ENCODE measurements at regions not wholly inside any gene's neighbourhood (a gene's known extent, or its start where the extent isn't known, plus 50 kb on each side); places are given as distances from the start of the nearest gene placed in this dataset.

DNA sequence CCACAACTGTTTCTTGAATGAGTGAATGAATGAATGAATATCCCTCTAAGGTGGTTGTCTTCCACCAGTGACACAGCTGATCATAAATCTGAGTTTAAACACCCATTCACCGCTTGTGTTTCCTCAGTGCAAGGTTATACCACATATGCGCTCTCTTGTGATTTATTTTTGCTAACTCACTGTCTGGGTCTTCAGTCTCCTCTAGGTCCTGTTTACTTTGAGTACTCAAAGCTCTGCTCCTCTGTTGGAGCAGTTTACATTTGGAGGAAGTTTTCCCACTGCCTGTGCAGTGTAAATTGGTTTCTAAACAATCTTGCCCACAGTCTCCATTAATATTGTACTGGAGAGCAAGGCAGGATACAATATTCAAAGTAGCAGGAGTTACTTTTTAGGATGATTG, 212.6 kb upstream of the JADE1 start:
- H3K36me3 ChIP-seq (ENCODE audit: insufficient read depth, low read length), result no peaks in the 10 kb centered on the region
- H3K9me3 ChIP-seq (ENCODE audit: low read depth, low read length), result no peaks in the 10 kb centered on the region
- no peak for DNase-seq (ENCODE audit: low read depth, low spot score)
- no peak overlapping the region for H3K4me3 ChIP-seq
- no peak overlapping the region for H3K9ac ChIP-seq (ENCODE audit: insufficient read length)
- no peak for TF ChIP-seq EZH2 (IDR thresholded peaks at IDR 0.05)
- TF ChIP-seq FOXP2 (optimal IDR thresholded peaks at IDR 0.05; ENCODE audit: control extremely low read depth, extremely low read length, insufficient read depth), result no peak
- TF ChIP-seq POLR2AphosphoS5 (IDR thresholded peaks at IDR 0.05; ENCODE audit: borderline replicate concordance, low read depth, low read length), result no peak
- H3K27ac ChIP-seq, result no peak overlapping the region

DNA sequence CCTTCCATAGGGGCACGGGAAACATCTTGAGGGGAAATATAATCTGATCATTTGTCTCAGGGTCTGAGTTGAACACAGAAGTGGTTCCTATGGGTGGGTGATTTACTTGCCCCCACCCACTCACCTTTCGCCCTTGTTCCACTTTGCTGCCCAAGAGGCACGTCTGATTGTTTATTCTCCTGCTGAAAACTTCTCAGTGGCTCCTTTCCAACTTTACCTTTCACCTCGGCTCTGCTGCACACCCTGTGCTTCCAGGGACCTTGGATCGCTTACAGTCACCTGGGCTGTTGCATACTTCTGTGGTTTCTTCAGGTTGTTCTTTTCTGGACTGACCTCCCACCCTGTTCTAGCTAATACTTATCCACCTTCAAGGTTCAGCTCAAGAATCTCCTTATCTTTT, 213.4 kb upstream of the JADE1 start:
- DNase-seq (ENCODE audit: low read depth, low spot score), result no peak
- no peak overlapping the region for H3K27ac ChIP-seq
- H3K36me3 ChIP-seq (ENCODE audit: insufficient read depth, low read length), result no peaks in the 10 kb centered on the region
- no peak overlapping the region for H3K4me3 ChIP-seq
- no peak for TF ChIP-seq FOXP2 (optimal IDR thresholded peaks at IDR 0.05; ENCODE audit: control extremely low read depth, extremely low read length, insufficient read depth)
- TF ChIP-seq EZH2 (IDR thresholded peaks at IDR 0.05), result no peak
- no peak for TF ChIP-seq POLR2AphosphoS5 (IDR thresholded peaks at IDR 0.05; ENCODE audit: borderline replicate concordance, low read depth, low read length)
- no peak overlapping the region for H3K9ac ChIP-seq (ENCODE audit: insufficient read length)
- no peaks in the 10 kb centered on the region for H3K9me3 ChIP-seq (ENCODE audit: low read depth, low read length)

DNA sequence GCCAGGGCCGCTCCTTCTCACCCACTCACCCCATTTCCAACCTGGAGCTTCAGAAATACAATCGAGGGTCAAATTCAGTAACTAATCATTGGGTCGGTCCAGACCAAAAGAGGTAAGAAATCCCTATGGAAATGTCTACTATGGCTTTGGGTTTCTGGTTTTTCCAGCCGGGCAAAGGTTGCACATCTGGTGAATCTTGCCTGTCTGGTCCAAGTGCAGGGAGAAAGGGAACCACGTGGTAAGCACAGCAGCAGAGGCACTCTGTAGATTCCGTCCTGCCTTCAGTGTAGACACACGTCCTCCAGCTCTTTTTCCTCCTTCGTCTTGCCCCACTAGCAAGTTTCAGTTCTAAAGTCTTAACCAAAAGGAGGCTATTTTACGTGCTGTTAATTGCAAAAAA, 218.0 kb upstream of the JADE1 start:
- no peak for DNase-seq (ENCODE audit: low read depth, low spot score)
- Histone ChIP-seq H3K27ac (no peak overlapping the region), H3K36me3 (ENCODE audit: insufficient read depth, low read length) (no peaks in the 10 kb centered on the region), H3K9ac (ENCODE audit: insufficient read length) (no peak overlapping the region), H3K4me3 (no peak overlapping the region), H3K9me3 (ENCODE audit: low read depth, low read length) (no peaks in the 10 kb centered on the region)
- no peak for TF ChIP-seq EZH2 (IDR thresholded peaks at IDR 0.05)

DNA sequence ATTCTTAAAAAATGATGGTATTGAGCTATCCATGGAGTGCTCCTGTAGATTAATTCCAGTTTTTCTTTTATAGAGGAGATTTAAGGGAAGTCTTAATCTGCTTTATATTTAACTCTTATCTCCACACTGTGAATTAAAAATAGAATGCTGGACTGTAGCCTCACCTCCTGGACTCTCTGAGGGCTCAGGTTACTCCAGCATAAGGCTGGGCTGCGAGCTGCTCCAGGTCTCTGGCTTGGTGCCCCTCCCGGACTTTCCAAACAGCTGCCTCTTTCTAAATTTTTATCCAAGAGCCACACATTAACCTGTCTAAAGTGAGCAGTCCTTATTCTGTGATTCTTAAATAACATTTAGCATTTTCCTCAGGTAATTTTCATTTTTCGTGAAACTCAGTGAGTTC, 218.7 kb upstream of the JADE1 start:
- TF ChIP-seq FOXP2 (optimal IDR thresholded peaks at IDR 0.05; ENCODE audit: control extremely low read depth, extremely low read length, insufficient read depth) (no peak), POLR2AphosphoS5 (IDR thresholded peaks at IDR 0.05; ENCODE audit: borderline replicate concordance, low read depth, low read length) (no peak), EZH2 (IDR thresholded peaks at IDR 0.05) (no peak)
- Histone ChIP-seq H3K9me3 (ENCODE audit: low read depth, low read length) (no peaks in the 10 kb centered on the region), H3K36me3 (ENCODE audit: insufficient read depth, low read length) (no peaks in the 10 kb centered on the region), H3K4me3 (peak overlapping the region; percentile 28; the same call in 1 of the 2 replicates), H3K9ac (ENCODE audit: insufficient read length) (no peak overlapping the region), H3K27ac (no peak overlapping the region)
- no peak for DNase-seq (ENCODE audit: low read depth, low spot score)

DNA sequence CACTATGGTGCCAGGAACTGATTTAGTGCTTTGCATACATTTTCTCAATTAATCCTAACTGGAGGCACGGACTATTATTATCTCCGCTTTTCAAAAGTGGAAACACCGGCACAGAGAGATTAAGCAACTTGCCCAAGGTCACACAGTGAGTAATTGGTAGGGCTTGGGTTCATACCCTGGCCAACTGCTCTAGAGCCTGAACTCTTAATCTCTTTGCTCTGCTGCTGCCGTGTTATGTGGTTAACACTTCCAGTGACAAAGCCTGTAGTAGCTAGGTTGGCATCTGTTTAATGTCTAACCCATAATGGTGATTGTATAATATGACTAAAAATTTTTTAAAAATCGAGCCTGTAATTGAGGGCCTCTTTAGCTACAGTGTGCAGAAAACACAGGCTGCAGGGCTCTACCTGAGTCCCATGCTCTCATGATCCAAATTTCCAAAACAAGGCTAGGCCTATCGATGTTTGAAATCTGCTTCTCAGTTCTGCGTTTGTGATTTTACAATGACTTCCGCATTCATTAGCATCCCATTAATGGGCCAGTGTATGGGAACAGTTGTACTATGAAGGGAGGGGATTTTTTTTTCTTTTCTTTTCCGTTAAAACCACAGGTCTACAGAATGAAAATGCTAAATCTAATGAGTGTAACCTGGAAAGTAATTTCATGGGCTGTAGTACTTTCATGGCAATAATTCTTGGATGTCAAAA, 219.3 kb upstream of the JADE1 start:
- H3K9me3 ChIP-seq (ENCODE audit: low read depth, low read length), result no peaks in the 10 kb centered on the region
- H3K4me3 ChIP-seq, result peak overlapping the region; percentile 28; the same call in 1 of the 2 replicates
- peak; percentile 24 for DNase-seq (ENCODE audit: low read depth, low spot score)
- H3K36me3 ChIP-seq (ENCODE audit: insufficient read depth, low read length), result no peaks in the 10 kb centered on the region
- no peak overlapping the region for H3K27ac ChIP-seq
- H3K9ac ChIP-seq (ENCODE audit: insufficient read length), result no peak overlapping the region
- TF ChIP-seq EZH2 (IDR thresholded peaks at IDR 0.05) (no peak), POLR2AphosphoS5 (IDR thresholded peaks at IDR 0.05; ENCODE audit: borderline replicate concordance, low read depth, low read length) (no peak), FOXP2 (optimal IDR thresholded peaks at IDR 0.05; ENCODE audit: control extremely low read depth, extremely low read length, insufficient read depth) (no peak)

DNA sequence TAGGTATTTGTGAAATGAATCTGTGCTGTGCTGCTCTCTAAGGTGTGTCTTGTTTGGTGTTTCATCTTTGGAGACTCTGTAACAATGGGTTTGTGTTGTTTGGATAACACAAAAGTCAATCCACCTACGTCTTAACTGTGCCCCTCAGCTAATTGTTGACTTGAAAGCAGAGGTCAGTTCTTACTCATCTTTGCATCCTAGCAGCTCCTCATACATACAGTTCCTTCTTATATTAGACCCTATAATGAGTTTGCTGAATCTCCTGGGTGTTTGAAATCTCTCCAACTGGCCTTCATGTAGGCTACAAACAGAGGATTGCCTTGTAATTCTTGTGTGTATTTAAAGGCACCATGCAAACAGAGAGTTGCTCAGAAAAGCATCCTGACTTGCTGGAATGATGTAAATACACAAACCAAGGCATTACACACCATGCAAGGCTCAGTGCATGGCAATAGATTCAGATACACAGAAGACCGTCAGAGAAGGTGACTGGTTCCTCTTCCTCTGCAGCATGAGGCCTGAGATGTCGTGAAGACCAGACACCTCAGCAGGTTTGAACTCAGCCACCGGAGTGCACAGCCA, 220.0 kb upstream of the JADE1 start:
- Histone ChIP-seq H3K9me3 (ENCODE audit: low read depth, low read length) (no peaks in the 10 kb centered on the region), H3K9ac (ENCODE audit: insufficient read length) (no peak overlapping the region), H3K27ac (no peak overlapping the region), H3K36me3 (ENCODE audit: insufficient read depth, low read length) (no peaks in the 10 kb centered on the region), H3K4me3 (no peak overlapping the region)
- TF ChIP-seq EZH2 (IDR thresholded peaks at IDR 0.05) (no peak), FOXP2 (optimal IDR thresholded peaks at IDR 0.05; ENCODE audit: control extremely low read depth, extremely low read length, insufficient read depth) (no peak), POLR2AphosphoS5 (IDR thresholded peaks at IDR 0.05; ENCODE audit: borderline replicate concordance, low read depth, low read length) (no peak)
- no peak for DNase-seq (ENCODE audit: low read depth, low spot score)

DNA sequence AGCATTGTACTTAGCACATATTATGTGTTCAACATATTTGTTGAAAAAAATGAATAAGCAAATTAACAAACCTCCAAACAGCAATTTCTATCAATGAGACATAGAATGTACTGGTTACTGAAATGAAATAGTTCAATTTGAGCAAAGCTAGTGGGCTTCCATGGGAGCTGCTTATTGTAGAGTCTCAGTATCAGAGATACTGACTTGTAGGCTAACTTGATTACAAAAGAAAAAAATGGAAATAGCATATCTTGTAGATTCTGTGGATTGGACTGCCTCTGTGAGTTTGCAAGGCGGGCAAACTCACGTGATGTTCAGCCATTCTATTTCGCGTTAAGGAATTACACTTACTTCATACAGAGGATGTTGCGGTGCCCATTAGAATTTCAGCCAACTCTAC, 222.1 kb upstream of the JADE1 start:
- Histone ChIP-seq H3K9ac (ENCODE audit: insufficient read length) (no peak overlapping the region), H3K36me3 (ENCODE audit: insufficient read depth, low read length) (no peaks in the 10 kb centered on the region), H3K4me3 (no peak overlapping the region), H3K9me3 (ENCODE audit: low read depth, low read length) (no peaks in the 10 kb centered on the region), H3K27ac (no peak overlapping the region)
- DNase-seq (ENCODE audit: low read depth, low spot score), result no peak
- TF ChIP-seq POLR2AphosphoS5 (IDR thresholded peaks at IDR 0.05; ENCODE audit: borderline replicate concordance, low read depth, low read length), result no peak
- no peak for TF ChIP-seq EZH2 (IDR thresholded peaks at IDR 0.05)
- TF ChIP-seq FOXP2 (optimal IDR thresholded peaks at IDR 0.05; ENCODE audit: control extremely low read depth, extremely low read length, insufficient read depth), result no peak

DNA sequence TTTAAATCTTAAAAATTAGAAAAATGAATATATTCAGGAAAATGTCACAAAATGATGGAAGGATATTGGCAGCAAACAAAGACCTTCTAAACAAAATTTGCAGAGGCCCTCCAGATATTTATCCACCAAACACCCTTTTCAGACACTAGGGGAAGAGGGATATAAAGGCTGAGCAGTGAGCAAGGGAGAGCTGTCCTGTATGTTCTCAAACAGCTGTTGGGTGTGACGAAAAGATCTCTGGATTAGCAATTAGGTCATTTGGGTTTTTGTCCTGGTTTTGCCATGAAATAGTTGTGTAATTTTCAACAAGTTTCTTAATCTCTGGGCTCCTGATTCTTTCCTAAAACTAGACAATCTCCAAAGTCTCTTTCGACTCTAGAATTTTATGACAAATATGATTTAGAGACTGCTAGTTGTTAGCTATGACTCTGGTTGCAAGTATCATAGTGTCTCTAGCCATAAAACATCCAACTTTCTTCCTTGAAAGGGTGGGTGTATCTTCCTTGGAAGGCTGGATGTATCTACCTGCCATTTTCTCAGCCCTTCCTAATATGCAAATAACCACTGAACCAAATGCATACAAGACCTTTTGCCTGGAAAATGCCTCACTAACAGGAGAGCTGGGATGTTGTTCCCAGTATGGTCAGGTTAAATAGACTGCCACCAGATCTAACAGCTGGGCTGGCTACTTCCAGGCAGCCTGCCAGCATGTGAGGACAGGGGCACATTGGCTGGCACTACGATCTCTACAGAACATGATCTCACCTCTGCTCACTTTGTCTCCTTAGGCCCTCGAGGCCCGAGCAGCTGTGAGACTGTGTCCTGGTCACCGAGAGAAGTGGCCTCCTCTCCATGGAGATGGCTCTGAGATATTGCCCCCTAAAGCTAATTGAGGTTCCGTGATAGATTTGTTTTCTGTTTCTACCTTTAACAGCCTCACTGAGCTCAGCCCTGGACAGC, 225.5 kb upstream of the JADE1 start:
- no peak for DNase-seq (ENCODE audit: low read depth, low spot score)
- H3K9me3 ChIP-seq (ENCODE audit: low read depth, low read length), result no peaks in the 10 kb centered on the region
- no peak overlapping the region for H3K27ac ChIP-seq
- TF ChIP-seq FOXP2 (optimal IDR thresholded peaks at IDR 0.05; ENCODE audit: control extremely low read depth, extremely low read length, insufficient read depth) (no peak), POLR2AphosphoS5 (IDR thresholded peaks at IDR 0.05; ENCODE audit: borderline replicate concordance, low read depth, low read length) (no peak), EZH2 (IDR thresholded peaks at IDR 0.05) (no peak)
- no peak overlapping the region for H3K9ac ChIP-seq (ENCODE audit: insufficient read length)
- no peak overlapping the region for H3K4me3 ChIP-seq
- no peaks in the 10 kb centered on the region for H3K36me3 ChIP-seq (ENCODE audit: insufficient read depth, low read length)
